ENCODE measurements at regions not wholly inside any gene's neighbourhood (a gene's known extent, or its start where the extent isn't known, plus 50 kb on each side); places are given as distances from the start of the nearest gene placed in this dataset.

DNA sequence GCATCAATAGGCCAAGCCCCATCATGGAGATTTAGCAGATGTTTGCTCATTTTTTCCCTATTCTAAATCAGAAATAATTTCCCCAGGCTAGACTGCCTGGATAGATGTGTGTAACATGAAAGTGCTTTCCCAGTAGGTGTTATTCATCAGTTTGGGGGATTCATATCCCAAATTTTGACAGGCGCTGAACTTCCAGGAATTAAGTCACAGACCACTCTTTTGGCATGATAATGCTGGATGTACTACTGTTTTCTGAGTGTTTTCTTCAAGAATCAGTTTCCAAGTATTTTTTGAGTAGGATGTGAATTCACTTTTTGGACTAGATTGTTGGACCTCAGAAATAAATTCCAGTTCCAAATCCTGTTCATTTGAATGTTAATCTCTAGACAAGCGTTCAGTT lies 637.4 kb downstream of the REEP3 start:
- Histone ChIP-seq H3K4me3 (ENCODE audit: low read length) (no peak overlapping the region), H3K27ac (ENCODE audit: low read length) (no peak overlapping the region), H4K20me1 (ENCODE audit: insufficient read depth, low read length) (no peaks in the 10 kb centered on the region), H3K9ac (ENCODE audit: low read length) (no peak overlapping the region), H3K9me3 (ENCODE audit: insufficient read depth, low read length) (no peaks in the 10 kb centered on the region), H3K79me2 (ENCODE audit: low read length) (no peaks in the 10 kb centered on the region), H3K4me1 (ENCODE audit: low read length) (peaks cover 9% of the 10 kb centered on the region), H2AFZ (ENCODE audit: low read depth, low read length) (no peak overlapping the region), H3K27me3 (ENCODE audit: low read depth, low read length) (no peaks in the 10 kb centered on the region), H3K36me3 (replicated peaks; ENCODE audit: low read depth, low read length) (no peaks in the 10 kb centered on the region), H3K4me2 (ENCODE audit: low read length) (no peak overlapping the region)
- TF ChIP-seq, protein P1, sequence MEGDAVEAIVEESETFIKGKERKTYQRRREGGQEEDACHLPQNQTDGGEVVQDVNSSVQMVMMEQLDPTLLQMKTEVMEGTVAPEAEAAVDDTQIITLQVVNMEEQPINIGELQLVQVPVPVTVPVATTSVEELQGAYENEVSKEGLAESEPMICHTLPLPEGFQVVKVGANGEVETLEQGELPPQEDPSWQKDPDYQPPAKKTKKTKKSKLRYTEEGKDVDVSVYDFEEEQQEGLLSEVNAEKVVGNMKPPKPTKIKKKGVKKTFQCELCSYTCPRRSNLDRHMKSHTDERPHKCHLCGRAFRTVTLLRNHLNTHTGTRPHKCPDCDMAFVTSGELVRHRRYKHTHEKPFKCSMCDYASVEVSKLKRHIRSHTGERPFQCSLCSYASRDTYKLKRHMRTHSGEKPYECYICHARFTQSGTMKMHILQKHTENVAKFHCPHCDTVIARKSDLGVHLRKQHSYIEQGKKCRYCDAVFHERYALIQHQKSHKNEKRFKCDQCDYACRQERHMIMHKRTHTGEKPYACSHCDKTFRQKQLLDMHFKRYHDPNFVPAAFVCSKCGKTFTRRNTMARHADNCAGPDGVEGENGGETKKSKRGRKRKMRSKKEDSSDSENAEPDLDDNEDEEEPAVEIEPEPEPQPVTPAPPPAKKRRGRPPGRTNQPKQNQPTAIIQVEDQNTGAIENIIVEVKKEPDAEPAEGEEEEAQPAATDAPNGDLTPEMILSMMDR (IDR thresholded peaks at IDR 0.05; ENCODE audit: low read depth, low read length): no peak
- no peak for TF ChIP-seq EZH2phosphoT487 (IDR thresholded peaks at IDR 0.05; ENCODE audit: low read depth)

DNA sequence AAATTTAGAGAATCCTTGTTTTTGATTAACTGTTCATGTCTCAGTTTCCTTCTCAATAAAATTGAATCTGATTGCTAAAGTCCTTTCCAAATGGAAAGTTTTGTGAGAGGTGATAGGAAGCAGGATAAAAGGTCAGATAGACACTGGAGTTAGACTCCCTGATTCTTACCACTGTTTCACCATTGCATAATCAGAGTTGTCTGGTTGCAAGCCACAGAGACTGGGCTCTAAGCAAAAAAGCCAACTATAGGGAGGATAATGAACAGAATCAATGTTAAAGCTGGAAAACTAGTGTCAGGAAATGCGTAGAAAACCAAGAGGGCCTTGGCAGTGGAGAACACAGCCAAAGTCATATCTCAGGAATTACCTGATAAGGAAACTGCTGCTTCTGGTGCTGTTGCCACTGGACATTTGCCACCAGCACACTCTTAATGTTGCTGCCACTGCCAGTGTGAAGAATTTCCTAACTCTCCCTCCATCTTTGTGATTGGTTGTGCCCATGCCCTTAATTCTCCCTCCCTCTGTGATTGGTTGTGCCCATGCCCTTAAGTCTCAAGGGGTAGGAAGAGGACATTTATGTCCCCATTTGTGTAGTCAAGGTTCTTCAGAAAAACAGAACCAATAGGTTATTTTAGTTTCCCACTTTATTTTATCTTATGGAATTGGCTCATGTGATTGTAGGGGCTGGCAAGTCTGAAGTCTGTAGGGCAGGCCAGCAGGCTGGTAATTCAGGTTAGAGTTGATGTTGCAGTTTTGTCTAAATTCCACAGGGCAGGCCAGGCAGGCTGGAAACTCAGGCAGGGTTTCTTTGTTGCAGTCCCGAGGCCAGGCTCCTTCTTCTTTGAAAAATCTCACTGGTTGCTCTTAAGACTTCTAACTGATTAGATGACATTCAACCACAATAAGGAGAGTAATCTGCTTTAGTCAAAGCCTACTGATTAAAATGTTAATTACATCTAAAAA lies 639.0 kb downstream of the REEP3 start:
- Histone ChIP-seq H3K27me3 (ENCODE audit: low read depth, low read length) (no peaks in the 10 kb centered on the region), H3K4me2 (ENCODE audit: low read length) (no peak overlapping the region), H4K20me1 (ENCODE audit: insufficient read depth, low read length) (no peaks in the 10 kb centered on the region), H2AFZ (ENCODE audit: low read depth, low read length) (no peak overlapping the region), H3K9ac (ENCODE audit: low read length) (no peak overlapping the region), H3K4me1 (ENCODE audit: low read length) (peaks cover 12% of the 10 kb centered on the region), H3K36me3 (replicated peaks; ENCODE audit: low read depth, low read length) (no peaks in the 10 kb centered on the region), H3K79me2 (ENCODE audit: low read length) (no peaks in the 10 kb centered on the region), H3K4me3 (ENCODE audit: low read length) (no peak overlapping the region), H3K27ac (ENCODE audit: low read length) (no peak overlapping the region), H3K9me3 (ENCODE audit: insufficient read depth, low read length) (no peaks in the 10 kb centered on the region)
- TF ChIP-seq, protein P1 (IDR thresholded peaks at IDR 0.05; ENCODE audit: low read depth, low read length): no peak
- TF ChIP-seq EZH2phosphoT487 (IDR thresholded peaks at IDR 0.05; ENCODE audit: low read depth): no peak

DNA sequence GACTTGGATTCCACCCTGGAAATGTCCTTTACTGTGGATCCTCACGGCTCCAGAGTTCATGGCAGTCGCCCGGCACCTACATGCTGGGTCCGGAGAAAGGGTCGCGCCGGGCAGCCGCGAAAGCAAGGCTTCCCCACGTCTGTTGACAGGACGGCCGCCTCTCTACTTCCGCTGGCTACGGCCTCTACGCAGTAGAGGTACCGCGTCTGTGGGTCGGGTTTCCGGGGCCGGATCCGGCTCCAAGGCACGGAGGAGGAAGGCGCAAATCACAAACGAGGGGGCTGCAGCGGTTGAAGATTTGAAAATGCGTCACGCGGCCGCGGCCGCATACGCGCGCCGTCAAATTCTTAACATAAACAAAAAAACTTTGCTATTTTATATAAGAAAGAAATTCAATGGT lies 649.6 kb downstream of the REEP3 start:
- no peaks in the 10 kb centered on the region for H3K4me1 ChIP-seq (ENCODE audit: low read length)
- no peaks in the 10 kb centered on the region for H3K9me3 ChIP-seq (ENCODE audit: insufficient read depth, low read length)
- H3K9ac ChIP-seq (ENCODE audit: low read length): no peak overlapping the region
- no peak overlapping the region for H3K4me3 ChIP-seq (ENCODE audit: low read length)
- no peak overlapping the region for H3K4me2 ChIP-seq (ENCODE audit: low read length)
- no peak overlapping the region for H2AFZ ChIP-seq (ENCODE audit: low read depth, low read length)
- no peak for TF ChIP-seq EZH2phosphoT487 (IDR thresholded peaks at IDR 0.05; ENCODE audit: low read depth)
- TF ChIP-seq, protein P1 (IDR thresholded peaks at IDR 0.05; ENCODE audit: low read depth, low read length): no peak
- no peaks in the 10 kb centered on the region for H4K20me1 ChIP-seq (ENCODE audit: insufficient read depth, low read length)
- no peak overlapping the region for H3K27ac ChIP-seq (ENCODE audit: low read length)
- H3K27me3 ChIP-seq (ENCODE audit: low read depth, low read length): no peaks in the 10 kb centered on the region
- no peaks in the 10 kb centered on the region for H3K36me3 ChIP-seq (replicated peaks; ENCODE audit: low read depth, low read length)
- H3K79me2 ChIP-seq (ENCODE audit: low read length): no peaks in the 10 kb centered on the region

DNA sequence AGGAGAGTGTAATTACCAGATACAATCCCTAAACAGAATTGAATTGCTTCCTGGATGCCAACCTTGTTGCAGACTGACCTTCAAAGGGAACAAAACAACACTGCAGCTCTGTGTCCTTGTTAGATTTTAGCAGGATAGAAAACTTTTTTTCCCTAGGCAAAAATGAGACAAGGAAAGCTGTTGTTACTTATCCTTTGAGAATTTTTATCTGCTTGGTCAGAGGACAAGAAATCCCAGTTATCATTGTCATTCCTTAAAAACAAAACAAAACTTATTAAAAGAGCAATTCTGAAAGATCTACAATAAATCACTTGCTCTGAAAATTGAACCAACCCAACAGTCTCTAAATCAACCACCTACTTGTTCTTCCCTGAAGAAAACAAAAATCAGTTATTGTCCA lies 652.6 kb downstream of the REEP3 start:
- Histone ChIP-seq H3K79me2 (ENCODE audit: low read length) (no peaks in the 10 kb centered on the region), H3K4me1 (ENCODE audit: low read length) (no peaks in the 10 kb centered on the region), H3K9me3 (ENCODE audit: insufficient read depth, low read length) (no peaks in the 10 kb centered on the region), H2AFZ (ENCODE audit: low read depth, low read length) (no peak overlapping the region), H4K20me1 (ENCODE audit: insufficient read depth, low read length) (no peaks in the 10 kb centered on the region), H3K36me3 (replicated peaks; ENCODE audit: low read depth, low read length) (no peaks in the 10 kb centered on the region), H3K9ac (ENCODE audit: low read length) (no peak overlapping the region), H3K4me2 (ENCODE audit: low read length) (no peak overlapping the region), H3K4me3 (ENCODE audit: low read length) (no peak overlapping the region), H3K27me3 (ENCODE audit: low read depth, low read length) (no peaks in the 10 kb centered on the region), H3K27ac (ENCODE audit: low read length) (no peak overlapping the region)
- TF ChIP-seq, protein P1 (IDR thresholded peaks at IDR 0.05; ENCODE audit: low read depth, low read length): no peak
